CD4-positive, alpha-beta T cell treated with Interleukin-21 for 1 hour (primary cell): ENCODE measurements at regions not wholly inside any gene's neighbourhood (a gene's known extent, or its start where the extent isn't known, plus 50 kb on each side); places are given as distances from the start of the nearest gene placed in this dataset.
A peak's percentile ranks its signal among the peaks of the same experiment; 100 is the strongest.
"Not testable (repeated sequence)": the region's sequence is repeated elsewhere in the genome, so short reads cannot be mapped to it uniquely, and the experiment has no call there.

Source experiments
- DNase-seq: peaks from one replicate; pipeline ENCODE4 v3.0.0-alpha.2; 2020

GRCh38 chr21:35840197-35840799 lies 220.0 kb downstream of the SETD4 start:
- peak; percentile 52 for DNase-seq

GRCh38 chr21:35838987-35839763 lies 221.2 kb downstream of the SETD4 start:
- DNase-seq = no peak

GRCh38 chr21:35838350-35838749 lies 222.0 kb downstream of the SETD4 start:
- DNase-seq = no peak

- no peak for DNase-seq
Observed at GRCh38 chr21:35833991-35834390, 226.3 kb downstream of the SETD4 start.

GRCh38 chr21:35833388-35833787 lies 226.9 kb downstream of the SETD4 start:
- DNase-seq = no peak

GRCh38 chr21:35831230-35831629 lies 229.1 kb downstream of the SETD4 start:
- no peak for DNase-seq

GRCh38 chr21:35829067-35829466 lies 231.3 kb downstream of the SETD4 start:
- DNase-seq = no peak

GRCh38 chr21:35828161-35828560 lies 232.2 kb downstream of the SETD4 start:
- DNase-seq = no peak

GRCh38 chr21:35827004-35827403 lies 233.3 kb downstream of the SETD4 start:
- no peak for DNase-seq

- no peak for DNase-seq
Observed at GRCh38 chr21:35825370-35826353, 234.7 kb downstream of the SETD4 start.

GRCh38 chr21:35824136-35824535 lies 236.2 kb downstream of the SETD4 start:
- DNase-seq = no peak

- DNase-seq = no peak
Observed at GRCh38 chr21:35819134-35819533, 241.2 kb downstream of the SETD4 start.

- no peak for DNase-seq
Observed at GRCh38 chr21:35818597-35818996, 241.7 kb downstream of the SETD4 start.

- DNase-seq = no peak
Observed at GRCh38 chr21:35814858-35815619, 245.3 kb downstream of the SETD4 start.

GRCh38 chr21:35812679-35813078 lies 247.6 kb downstream of the SETD4 start:
- DNase-seq = no peak

- no peak for DNase-seq
Observed at GRCh38 chr21:35811191-35811806, 249.0 kb downstream of the SETD4 start.

- no peak for DNase-seq
Observed at GRCh38 chr21:35810431-35810970, 249.8 kb downstream of the SETD4 start.

GRCh38 chr21:35801391-35801790 lies 258.9 kb downstream of the SETD4 start:
- no peak for DNase-seq

- DNase-seq = not testable (repeated sequence)
Observed at GRCh38 chr21:35800796-35801385, 259.4 kb downstream of the SETD4 start.

- DNase-seq = no peak
Observed at GRCh38 chr21:35796844-35797243, 263.5 kb downstream of the SETD4 start.

- not testable (repeated sequence) for DNase-seq
Observed at GRCh38 chr21:35794527-35794926, 265.8 kb downstream of the SETD4 start.
